Retinal pigment epithelial cell (primary cell): ENCODE measurements at regions not wholly inside any gene's neighbourhood (a gene's known extent, or its start where the extent isn't known, plus 50 kb on each side); places are given as distances from the start of the nearest gene placed in this dataset.

ENCODE experiments used
- DNase-seq: peaks from one replicate; pipeline ENCODE4 v3.0.0-alpha.2; 2010; ENCODE audit warnings: low read depth
- H3K4me3 ChIP-seq: 2 replicates; pipeline ENCODE4 v1.5.1; 2011; ENCODE audit warnings: mild to moderate bottlenecking, low read length, control low read depth, moderate library complexity
- CTCF ChIP-seq: conservative IDR thresholded peaks from 2 replicates; pipeline ENCODE4 v1.5.1; 2011; ENCODE audit warnings: low read depth, low read length, control low read depth, inconsistent platforms

- no peak for TF ChIP-seq CTCF
- H3K4me3 ChIP-seq, result no peak overlapping the region
- DNase-seq, result no peak
Measured at GRCh38 chr13:109605846-109606245, 180.5 kb downstream of the IRS2 start.

DNA sequence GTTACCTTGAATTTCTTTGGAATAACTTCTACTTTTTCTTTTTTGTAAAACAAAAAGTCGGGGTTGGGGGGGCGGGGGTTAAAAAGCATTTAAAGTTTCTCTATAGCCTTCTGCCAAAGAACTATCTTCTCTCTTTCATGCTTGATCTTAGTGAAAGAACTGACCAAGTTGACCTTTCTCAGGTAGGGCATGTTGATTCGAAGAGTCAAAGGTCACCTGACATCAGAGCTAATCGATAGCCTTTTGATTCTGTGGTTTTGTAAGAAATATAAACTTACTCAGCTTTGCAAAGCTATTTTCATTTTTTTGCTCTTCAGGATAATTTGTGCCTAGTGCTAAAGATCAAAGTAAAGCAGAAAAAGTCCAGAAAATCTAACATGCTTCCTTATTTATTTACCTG lies 181.5 kb downstream of the IRS2 start:
- H3K4me3 ChIP-seq, result no peak overlapping the region
- no peak for TF ChIP-seq CTCF
- DNase-seq, result no peak

- DNase-seq, result no peak
- no peak for TF ChIP-seq CTCF
- no peak overlapping the region for H3K4me3 ChIP-seq
Measured at GRCh38 chr13:109602356-109602755, 184.0 kb downstream of the IRS2 start.

GRCh38 chr13:109599901-109600657 lies 186.3 kb downstream of the IRS2 start:
- no peak for DNase-seq
- no peak for TF ChIP-seq CTCF
- no peak overlapping the region for H3K4me3 ChIP-seq

GRCh38 chr13:109595471-109595870 lies 190.9 kb downstream of the IRS2 start:
- TF ChIP-seq CTCF, result no peak
- H3K4me3 ChIP-seq, result no peak overlapping the region
- no peak for DNase-seq

GRCh38 chr13:109593230-109593629 lies 193.2 kb downstream of the IRS2 start:
- H3K4me3 ChIP-seq, result no peak overlapping the region
- TF ChIP-seq CTCF, result no peak
- no peak for DNase-seq

DNA sequence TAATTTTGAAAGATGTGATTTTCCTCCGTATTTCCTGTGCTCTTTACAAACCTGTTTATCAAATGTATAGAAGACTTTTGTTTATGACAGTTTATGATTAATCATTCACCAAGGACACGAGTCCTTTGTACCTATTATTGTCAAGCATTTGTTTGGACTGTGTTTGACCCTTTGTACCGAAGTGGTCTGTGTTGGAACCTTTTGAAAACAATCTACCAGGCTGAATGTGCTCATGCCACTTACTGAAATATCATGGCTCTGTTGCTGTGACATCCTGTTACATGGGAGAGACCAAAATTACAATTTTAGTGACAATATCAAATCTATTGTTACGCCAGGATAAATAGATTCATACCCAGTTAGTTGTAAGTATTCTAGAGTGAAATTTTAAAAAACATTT lies 193.6 kb downstream of the IRS2 start:
- TF ChIP-seq CTCF, result no peak
- no peak overlapping the region for H3K4me3 ChIP-seq
- no peak for DNase-seq
